ENCODE measurements at regions not wholly inside any gene's neighbourhood (a gene's known extent, or its start where the extent isn't known, plus 50 kb on each side); places are given as distances from the start of the nearest gene placed in this dataset.
"Not testable (repeated sequence)": the region's sequence is repeated elsewhere in the genome, so short reads cannot be mapped to it uniquely, and the experiment has no call there.

- Histone ChIP-seq H3K4me1 (no peaks in the 10 kb centered on the region), H3K27me3 (replicated peaks; ENCODE audit: control insufficient read depth, insufficient read depth, low read length) (no peaks in the 10 kb centered on the region), H3K9me3 (no peaks in the 10 kb centered on the region), H3K36me3 (ENCODE audit: control insufficient read depth, insufficient read depth, low read length) (no peaks in the 10 kb centered on the region), H3K4me3 (ENCODE audit: low read depth, low read length) (no peak overlapping the region)
- H3K27me3 Mint-ChIP-seq (ENCODE audit: insufficient read depth, unreplicated experiment), result no peaks in the 10 kb centered on the region
- H3K4me3 Mint-ChIP-seq (ENCODE audit: unreplicated experiment), result no peak overlapping the region
- ChIA-PET CTCF (no interaction called here), POLR2A (no interaction called here)
- BruUV-seq (replicated peaks), result no TSS peak
- intact Hi-C loops (cut with micrococcal nuclease; ENCODE audit: unreplicated experiment), result no loop called here
- no peak overlapping the region for H3K27ac Mint-ChIP-seq (ENCODE audit: unreplicated experiment)
- TF ChIP-seq CTCF (IDR thresholded peaks at IDR 0.05; ENCODE audit: insufficient read depth in 1 of 2, low read depth in 1 of 2, low read length in 1 of 2, severe bottlenecking in 1 of 2, unreplicated experiment in 1 of 2), result no peak
- H3K9me3 Mint-ChIP-seq (ENCODE audit: unreplicated experiment), result no peaks in the 10 kb centered on the region
- no peaks in the 10 kb centered on the region for H3K4me1 Mint-ChIP-seq (ENCODE audit: low read depth, unreplicated experiment)
- no peaks in the 10 kb centered on the region for H3K36me3 Mint-ChIP-seq (ENCODE audit: insufficient read depth, unreplicated experiment)
- DNase-seq, result no peak
These were observed 120.4 kb upstream of the OSBPL11 start for GRCh38 chr3:125715651-125716050.

GRCh38 chr3:125732151-125732550 lies 136.9 kb upstream of the OSBPL11 start:
- H3K4me3 ChIP-seq (ENCODE audit: low read depth, low read length); H3K9me3 ChIP-seq; H3K4me1 ChIP-seq; H3K27me3 Mint-ChIP-seq (ENCODE audit: insufficient read depth, unreplicated experiment); H3K27ac Mint-ChIP-seq (ENCODE audit: unreplicated experiment); BruUV-seq (replicated peaks); H3K4me3 Mint-ChIP-seq (ENCODE audit: unreplicated experiment); CTCF ChIA-PET; H3K9me3 Mint-ChIP-seq (ENCODE audit: unreplicated experiment); intact Hi-C loops (cut with micrococcal nuclease; ENCODE audit: unreplicated experiment); POLR2A ChIA-PET; H3K36me3 Mint-ChIP-seq (ENCODE audit: insufficient read depth, unreplicated experiment); H3K27me3 ChIP-seq (replicated peaks; ENCODE audit: control insufficient read depth, insufficient read depth, low read length); H3K36me3 ChIP-seq (ENCODE audit: control insufficient read depth, insufficient read depth, low read length); DNase-seq; H3K4me1 Mint-ChIP-seq (ENCODE audit: low read depth, unreplicated experiment): not testable (repeated sequence)

- H3K9me3 ChIP-seq; H3K9me3 Mint-ChIP-seq (ENCODE audit: unreplicated experiment); H3K4me3 ChIP-seq (ENCODE audit: low read depth, low read length); H3K4me1 ChIP-seq; H3K36me3 Mint-ChIP-seq (ENCODE audit: insufficient read depth, unreplicated experiment); H3K4me1 Mint-ChIP-seq (ENCODE audit: low read depth, unreplicated experiment); H3K36me3 ChIP-seq (ENCODE audit: control insufficient read depth, insufficient read depth, low read length); H3K27me3 Mint-ChIP-seq (ENCODE audit: insufficient read depth, unreplicated experiment); H3K27me3 ChIP-seq (replicated peaks; ENCODE audit: control insufficient read depth, insufficient read depth, low read length); intact Hi-C loops (cut with micrococcal nuclease; ENCODE audit: unreplicated experiment): not testable (repeated sequence)
- H3K27ac Mint-ChIP-seq (ENCODE audit: unreplicated experiment), result peak overlapping the region; percentile 86
- peak overlapping the region; percentile 18 for H3K4me3 Mint-ChIP-seq (ENCODE audit: unreplicated experiment)
- ChIA-PET POLR2A (interaction anchor here (1.2 kb wide), 1 partner anchor 147 kb away, joined by 3 read pairs; the partner anchor contains the start of gene OSBPL11), CTCF (interaction anchor here (1.1 kb wide), 1 partner anchor 24 kb away, joined by 3 read pairs; no protein-coding TSS in a partner anchor)
- BruUV-seq (replicated peaks), result TSS peak; percentile 88
- DNase-seq, result peak; percentile 86 to 89
These were observed 146.9 kb upstream of the OSBPL11 start for GRCh38 chr3:125741991-125742718.

GRCh38 chr3:125742845-125743244 lies 147.5 kb upstream of the OSBPL11 start:
- H3K4me3 ChIP-seq (ENCODE audit: low read depth, low read length); H3K4me1 Mint-ChIP-seq (ENCODE audit: low read depth, unreplicated experiment); H3K9me3 Mint-ChIP-seq (ENCODE audit: unreplicated experiment); H3K4me1 ChIP-seq; H3K9me3 ChIP-seq; H3K27me3 Mint-ChIP-seq (ENCODE audit: insufficient read depth, unreplicated experiment); intact Hi-C loops (cut with micrococcal nuclease; ENCODE audit: unreplicated experiment); H3K36me3 ChIP-seq (ENCODE audit: control insufficient read depth, insufficient read depth, low read length); CTCF ChIA-PET; H3K36me3 Mint-ChIP-seq (ENCODE audit: insufficient read depth, unreplicated experiment); BruUV-seq (replicated peaks); H3K27me3 ChIP-seq (replicated peaks; ENCODE audit: control insufficient read depth, insufficient read depth, low read length): not testable (repeated sequence)
- peak overlapping the region; percentile 86 for H3K27ac Mint-ChIP-seq (ENCODE audit: unreplicated experiment)
- peak; percentile 40 to 53 for DNase-seq
- peak overlapping the region; percentile 18 for H3K4me3 Mint-ChIP-seq (ENCODE audit: unreplicated experiment)
- POLR2A ChIA-PET, result interaction anchor here (1.2 kb wide), 1 partner anchor 147 kb away, joined by 3 read pairs; the partner anchor contains the start of gene OSBPL11

GRCh38 chr3:125757050-125757449 lies 161.8 kb upstream of the OSBPL11 start:
- H3K27me3 Mint-ChIP-seq (ENCODE audit: insufficient read depth, unreplicated experiment); H3K27me3 ChIP-seq (replicated peaks; ENCODE audit: control insufficient read depth, insufficient read depth, low read length); H3K4me1 Mint-ChIP-seq (ENCODE audit: low read depth, unreplicated experiment); H3K36me3 ChIP-seq (ENCODE audit: control insufficient read depth, insufficient read depth, low read length); BruUV-seq (replicated peaks); DNase-seq; H3K27ac Mint-ChIP-seq (ENCODE audit: unreplicated experiment); CTCF ChIA-PET; POLR2A ChIA-PET; H3K4me3 ChIP-seq (ENCODE audit: low read depth, low read length); H3K4me1 ChIP-seq; H3K4me3 Mint-ChIP-seq (ENCODE audit: unreplicated experiment); H3K9me3 ChIP-seq; intact Hi-C loops (cut with micrococcal nuclease; ENCODE audit: unreplicated experiment); H3K36me3 Mint-ChIP-seq (ENCODE audit: insufficient read depth, unreplicated experiment); H3K9me3 Mint-ChIP-seq (ENCODE audit: unreplicated experiment): not testable (repeated sequence)

GRCh38 chr3:125758641-125759130 lies 163.4 kb upstream of the OSBPL11 start:
- CTCF ChIA-PET, result interaction anchor here (0.6 kb wide), 1 partner anchor 156 kb away, joined by 3 read pairs; no protein-coding TSS in a partner anchor
- H3K36me3 ChIP-seq (ENCODE audit: control insufficient read depth, insufficient read depth, low read length); H3K4me3 ChIP-seq (ENCODE audit: low read depth, low read length); H3K4me1 ChIP-seq; H3K4me3 Mint-ChIP-seq (ENCODE audit: unreplicated experiment); H3K27me3 Mint-ChIP-seq (ENCODE audit: insufficient read depth, unreplicated experiment); intact Hi-C loops (cut with micrococcal nuclease; ENCODE audit: unreplicated experiment); H3K4me1 Mint-ChIP-seq (ENCODE audit: low read depth, unreplicated experiment); H3K9me3 Mint-ChIP-seq (ENCODE audit: unreplicated experiment); DNase-seq; H3K9me3 ChIP-seq; BruUV-seq (replicated peaks); H3K27me3 ChIP-seq (replicated peaks; ENCODE audit: control insufficient read depth, insufficient read depth, low read length); H3K27ac Mint-ChIP-seq (ENCODE audit: unreplicated experiment); H3K36me3 Mint-ChIP-seq (ENCODE audit: insufficient read depth, unreplicated experiment); POLR2A ChIA-PET: not testable (repeated sequence)

Data from Caco-2 (cell line).